ENCODE measurements at regions not wholly inside any gene's neighbourhood (a gene's known extent, or its start where the extent isn't known, plus 50 kb on each side); places are given as distances from the start of the nearest gene placed in this dataset.

- TF ChIP-seq POLR2A (IDR thresholded peaks at IDR 0.05), result no peak
- no peak for TF ChIP-seq CTCF (IDR thresholded peaks at IDR 0.05)
These were observed 92.6 kb upstream of the CTBP2 start for GRCh38 chr10:125252937-125253336.

All from esophagus squamous epithelium (tissue), 4 donors.